Head of caudate nucleus (tissue), 42 donors: ENCODE measurements at regions not wholly inside any gene's neighbourhood (a gene's known extent, or its start where the extent isn't known, plus 50 kb on each side); places are given as distances from the start of the nearest gene placed in this dataset.

Experiments
- DNase-seq, 42 donors: peaks; one replicate each; pipeline versions ENCODE4 v3.0.0 to v3.0.0-alpha.2; 2020 to 2021; ENCODE audit warnings: mixed read lengths in 7 of 42
- intact Hi-C: fragments of 100-400 bp; cut with DNase I; formaldehyde crosslinking; loops from one replicate; pipeline ENCODE4 v1.15.0; 2022

GRCh38 chr11:134675983-134676382 lies 263.9 kb upstream of the B3GAT1 start:
- intact Hi-C loops = no loop called here
- peak in 1 of 42 donors; percentile 13 for DNase-seq

- DNase-seq = peak in 1 of 42 donors; percentile 21
- intact Hi-C loops = no loop called here
Measured at GRCh38 chr11:134674974-134675373, 262.9 kb upstream of the B3GAT1 start.

- peak in 2 of 42 donors; percentile 13 to 25 for DNase-seq
- intact Hi-C loops = no loop called here
Measured at GRCh38 chr11:134670961-134671370, 258.9 kb upstream of the B3GAT1 start.

GRCh38 chr11:134670247-134670782 lies 258.3 kb upstream of the B3GAT1 start:
- intact Hi-C loops = no loop called here
- DNase-seq = peak in 2 of 42 donors; percentile 23 to 39

GRCh38 chr11:134669796-134670195 lies 257.8 kb upstream of the B3GAT1 start:
- intact Hi-C loops = no loop called here
- DNase-seq = peak in 1 of 42 donors; percentile 40

- intact Hi-C loops = no loop called here
- DNase-seq = peak in 3 of 42 donors; percentile 18 to 27 (median 24)
Measured at GRCh38 chr11:134668796-134669195, 256.8 kb upstream of the B3GAT1 start.

GRCh38 chr11:134668076-134668475 lies 256.0 kb upstream of the B3GAT1 start:
- intact Hi-C loops = no loop called here
- DNase-seq = peak in 2 of 42 donors; percentile 18 to 25

- DNase-seq = peak in 2 of 42 donors; percentile 13 to 24
- intact Hi-C loops = no loop called here
Measured at GRCh38 chr11:134667505-134667904, 255.5 kb upstream of the B3GAT1 start.

GRCh38 chr11:134667175-134667500 lies 255.1 kb upstream of the B3GAT1 start:
- intact Hi-C loops = no loop called here

GRCh38 chr11:134666273-134667174 lies 254.5 kb upstream of the B3GAT1 start:
- intact Hi-C loops = no loop called here
- peak in 5 of 42 donors; percentile 6 to 36 (median 34) for DNase-seq

More at GRCh38 chr11:134667175-134667500, 255.1 kb upstream of the B3GAT1 start:
- peak in 4 of 42 donors; percentile 6 to 30 (median 19) for DNase-seq

- DNase-seq = peak in 4 of 42 donors; percentile 4 to 33 (median 14)
- intact Hi-C loops = no loop called here
Measured at GRCh38 chr11:134665571-134666270, 253.7 kb upstream of the B3GAT1 start.

- peak in 4 of 42 donors; percentile 8 to 42 (median 34) for DNase-seq
Measured at GRCh38 chr11:134665188-134665535, 253.1 kb upstream of the B3GAT1 start.

GRCh38 chr11:134664447-134665187 lies 252.6 kb upstream of the B3GAT1 start:
- DNase-seq = peak in 5 of 42 donors; percentile 4 to 36 (median 21)
- intact Hi-C loops = no loop called here

More at GRCh38 chr11:134665188-134665535, 253.1 kb upstream of the B3GAT1 start:
- intact Hi-C loops = no loop called here

- DNase-seq = peak in 5 of 42 donors; percentile 1 to 33 (median 6)
- intact Hi-C loops = no loop called here
Measured at GRCh38 chr11:134663506-134664313, 251.7 kb upstream of the B3GAT1 start.

- peak in 7 of 42 donors; percentile 8 to 44 (median 29) for DNase-seq
- intact Hi-C loops = no loop called here
Measured at GRCh38 chr11:134662629-134663360, 250.8 kb upstream of the B3GAT1 start.

- intact Hi-C loops = no loop called here
Measured at GRCh38 chr11:134661660-134662059, 249.6 kb upstream of the B3GAT1 start.

GRCh38 chr11:134660416-134660815 lies 248.4 kb upstream of the B3GAT1 start:
- peak in 2 of 42 donors; percentile 3 to 22 for DNase-seq
- intact Hi-C loops = no loop called here

More at GRCh38 chr11:134661660-134662059, 249.6 kb upstream of the B3GAT1 start:
- peak in 9 of 42 donors; percentile 1 to 37 (median 15) for DNase-seq
